ENCODE measurements at regions not wholly inside any gene's neighbourhood (a gene's known extent, or its start where the extent isn't known, plus 50 kb on each side); places are given as distances from the start of the nearest gene placed in this dataset.
"Not testable (repeated sequence)": the region's sequence is repeated elsewhere in the genome, so short reads cannot be mapped to it uniquely, and the experiment has no call there.

- no peak for DNase-seq
Measured at GRCh38 chr12:94856324-94856723, 147.2 kb downstream of the NDUFA12 start.

GRCh38 chr12:94855853-94856252 lies 147.6 kb downstream of the NDUFA12 start:
- no peak for DNase-seq

GRCh38 chr12:94851396-94852028 lies 152.0 kb downstream of the NDUFA12 start:
- DNase-seq, result no peak

GRCh38 chr12:94849411-94849976 lies 154.0 kb downstream of the NDUFA12 start:
- no peak for DNase-seq

GRCh38 chr12:94848966-94849365 lies 154.5 kb downstream of the NDUFA12 start:
- DNase-seq, result no peak

DNA sequence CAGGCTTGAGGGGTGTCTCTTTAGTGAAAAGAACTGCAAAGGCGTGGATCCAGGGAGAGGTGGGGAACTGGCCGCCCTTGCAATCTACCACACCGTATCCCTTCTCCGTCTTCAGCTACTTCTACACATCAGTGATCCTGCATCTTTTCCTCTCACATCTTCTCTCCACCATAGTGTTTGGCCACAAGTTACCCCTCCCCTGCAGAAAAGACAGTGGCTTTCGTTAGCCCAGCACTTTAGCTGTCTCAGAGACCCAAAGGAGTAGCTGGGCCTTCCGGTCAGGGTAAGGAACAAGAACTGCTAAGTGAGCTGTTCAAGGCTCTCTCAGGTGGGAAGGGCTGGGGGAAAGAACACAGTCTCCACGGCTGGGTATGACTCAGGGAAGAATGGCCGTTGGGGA lies 158.4 kb downstream of the NDUFA12 start:
- DNase-seq, result no peak

DNA sequence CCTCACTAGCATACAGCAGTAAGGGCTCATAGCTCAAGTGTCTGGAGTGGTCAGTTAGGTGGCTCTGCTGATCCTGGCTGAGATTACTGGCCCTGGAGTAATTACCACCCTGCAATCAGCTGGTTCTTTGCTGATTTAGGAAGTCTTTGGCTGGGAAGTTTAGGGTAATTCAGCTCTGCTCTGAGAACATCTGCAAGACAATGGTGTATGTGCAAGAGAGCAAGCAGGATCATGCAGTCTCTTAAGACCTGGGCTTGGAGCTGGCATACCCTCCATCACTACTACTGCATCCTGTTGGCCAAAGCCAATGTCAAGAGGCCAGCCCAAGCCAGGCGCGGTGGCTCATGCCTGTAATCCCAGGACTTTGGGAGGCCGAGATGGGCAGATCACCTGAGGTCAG lies 159.0 kb downstream of the NDUFA12 start:
- DNase-seq, result no peak

DNA sequence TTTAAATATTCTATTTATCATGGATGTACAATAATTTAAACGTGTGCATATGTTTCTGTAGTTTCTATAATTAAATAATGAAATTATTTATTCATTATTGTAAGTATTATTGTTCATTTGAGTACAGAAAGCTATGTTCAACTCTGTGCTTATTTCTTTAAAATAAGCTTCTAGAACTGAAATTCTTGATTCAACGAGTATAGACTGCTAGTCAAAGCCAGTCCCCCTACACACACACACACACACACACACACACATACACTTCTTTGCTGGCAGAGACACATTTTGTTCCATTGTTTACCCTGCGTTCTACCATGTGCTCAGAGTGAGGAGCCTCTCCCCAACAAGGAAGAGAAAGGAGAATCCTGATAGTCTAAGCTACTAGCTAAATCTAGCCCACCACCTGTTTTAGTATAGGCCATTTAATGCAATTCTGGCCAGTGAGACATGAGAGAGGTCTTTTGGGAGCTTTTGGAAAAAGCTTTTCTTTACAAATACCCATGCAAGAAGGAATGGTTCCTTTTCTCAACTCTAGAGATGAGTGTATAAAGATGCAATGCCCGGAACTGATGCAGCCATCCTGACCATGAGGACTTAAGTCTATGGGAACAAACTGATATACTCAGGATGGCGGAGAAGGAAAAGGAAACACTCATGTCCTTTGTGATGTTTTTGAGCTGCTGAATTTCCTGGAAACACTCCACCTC lies 161.4 kb downstream of the NDUFA12 start:
- DNase-seq, result no peak

DNA sequence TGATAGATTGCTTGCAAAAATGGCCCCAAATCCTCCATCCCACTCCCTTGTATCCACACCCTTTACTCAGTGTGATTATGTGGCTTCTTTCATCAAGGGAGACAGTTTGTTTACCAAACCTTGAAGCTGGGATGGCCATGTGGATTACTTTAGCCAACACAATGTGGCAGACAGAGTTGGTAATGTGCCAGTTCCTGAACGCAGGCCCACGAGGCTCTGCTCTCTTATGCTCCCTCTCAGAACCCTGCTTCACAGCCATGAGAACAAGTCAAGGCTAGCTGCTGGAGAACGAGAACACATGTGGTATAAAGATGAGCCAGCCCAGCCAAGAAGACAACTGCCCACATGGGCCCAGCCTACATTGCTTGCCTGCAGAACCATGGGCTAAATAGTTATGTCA lies 162.3 kb downstream of the NDUFA12 start:
- DNase-seq, result no peak

DNA sequence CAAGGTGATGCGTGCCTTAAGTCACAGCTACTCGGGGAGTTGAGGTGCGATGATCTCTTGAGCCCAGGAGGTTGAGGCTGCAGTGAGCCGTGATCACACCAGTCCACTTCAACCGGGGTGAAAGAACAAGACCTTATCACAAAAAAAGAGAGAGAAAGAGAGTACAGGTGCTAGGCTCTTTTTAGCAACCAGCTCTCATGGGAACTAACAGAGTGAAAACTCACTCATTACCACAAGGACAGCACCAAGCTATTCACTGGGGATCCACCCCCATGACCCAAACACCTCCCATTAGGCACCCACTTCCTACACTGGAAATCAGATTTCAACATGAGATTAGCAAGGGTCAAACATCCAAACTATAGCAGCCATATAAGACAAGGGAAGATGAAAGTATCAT lies 164.2 kb downstream of the NDUFA12 start:
- no peak for DNase-seq

DNA sequence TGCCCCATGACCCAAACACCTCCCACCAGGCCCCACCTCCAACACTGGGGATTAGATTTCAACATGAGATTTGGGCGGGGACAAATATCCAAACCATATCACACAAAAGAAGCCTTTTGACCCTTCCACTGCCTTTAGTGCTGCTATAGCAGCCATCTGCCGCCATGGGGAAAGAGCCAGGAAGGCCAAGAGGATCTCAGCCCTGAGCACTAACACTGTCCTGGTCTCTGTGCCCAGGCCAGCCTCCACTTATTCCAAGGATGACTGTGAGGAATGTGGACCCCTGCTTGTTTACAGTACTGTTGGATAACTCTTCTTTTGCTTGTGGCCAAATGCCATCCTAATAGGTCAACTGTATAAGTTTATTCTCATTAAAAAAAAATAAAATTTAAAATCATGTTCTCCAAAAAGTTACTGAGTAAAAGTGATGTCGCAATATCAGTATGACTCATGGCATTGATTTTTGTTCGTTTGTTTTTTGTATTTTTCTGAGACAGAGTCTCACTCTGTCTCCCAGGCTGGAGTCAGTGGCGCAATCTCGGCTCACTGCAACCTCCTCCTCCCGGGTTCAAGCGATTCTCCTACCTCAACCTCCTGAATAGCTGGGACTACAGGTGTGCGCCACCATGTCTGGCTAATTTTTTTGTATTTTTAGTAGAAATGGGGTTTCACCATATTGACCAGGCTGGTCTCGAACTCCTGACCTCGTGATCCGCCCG lies 166.4 kb downstream of the NDUFA12 start:
- DNase-seq, result not testable (repeated sequence)

GRCh38 chr12:94834036-94834625 lies 169.4 kb downstream of the NDUFA12 start:
- DNase-seq, result no peak

DNA sequence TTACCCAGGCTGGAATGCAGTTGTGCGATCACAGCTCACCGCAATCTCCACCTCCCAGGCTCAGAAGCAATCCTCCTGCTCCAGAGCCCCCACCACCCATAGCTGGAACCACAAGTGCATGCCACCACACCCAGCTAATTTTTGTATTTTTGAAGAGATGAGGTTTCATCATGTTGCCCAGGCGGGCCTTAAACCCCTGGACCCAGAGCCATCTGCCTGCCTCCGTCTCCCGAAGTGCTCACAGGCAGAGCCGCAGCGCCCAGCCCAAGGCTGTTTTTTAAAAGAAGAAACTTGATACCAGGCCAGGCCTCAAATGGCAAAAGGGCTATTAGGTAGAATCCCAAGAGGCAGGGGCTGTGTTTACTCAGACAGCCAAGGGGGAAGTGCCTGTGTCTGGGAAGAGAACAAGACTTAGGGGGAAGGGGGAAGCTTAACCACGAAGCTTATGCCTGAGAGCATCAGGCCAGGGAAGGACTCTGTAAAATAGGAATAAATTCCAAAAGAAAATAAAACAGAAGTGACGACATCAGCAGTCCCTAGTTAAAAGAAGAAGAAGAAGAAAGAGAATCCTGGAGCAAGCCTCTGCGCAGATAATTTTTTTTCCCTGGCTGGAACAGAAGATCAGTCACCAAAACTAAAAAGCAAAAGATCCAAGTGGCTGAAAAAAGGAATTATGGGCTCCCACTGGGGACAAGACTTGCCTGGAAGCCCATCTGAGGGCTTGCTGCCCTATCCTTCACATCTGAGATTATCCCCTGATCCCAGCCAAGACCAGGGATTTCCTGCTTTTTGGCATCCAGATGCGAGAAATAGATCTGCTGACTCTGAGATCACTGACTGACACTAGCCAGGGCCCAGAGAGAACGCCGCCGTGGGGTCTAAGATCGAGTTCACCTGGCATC lies 170.5 kb downstream of the NDUFA12 start:
- peak; percentile 71 for DNase-seq

DNA sequence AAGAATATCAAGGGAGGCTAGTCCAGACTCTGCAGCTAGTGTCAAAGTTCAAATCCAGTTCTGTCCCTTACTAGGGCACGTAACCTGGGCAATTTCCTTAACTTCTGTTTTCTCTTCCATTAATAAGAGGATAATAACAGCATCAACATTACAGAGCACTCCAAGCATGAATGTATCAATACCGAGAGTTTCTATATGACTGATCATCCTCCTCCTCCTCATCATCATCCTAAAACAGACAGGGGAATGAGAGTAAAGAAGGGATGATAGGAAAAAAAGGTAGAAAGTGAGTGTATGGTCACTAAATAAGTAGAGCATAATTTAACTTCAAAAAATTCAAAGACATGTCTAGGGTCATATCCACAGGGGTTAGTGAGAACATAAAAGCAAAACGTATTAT lies 171.4 kb downstream of the NDUFA12 start:
- no peak for DNase-seq

GRCh38 chr12:94831081-94831751 lies 172.3 kb downstream of the NDUFA12 start:
- DNase-seq, result no peak

- no peak for DNase-seq
Measured at GRCh38 chr12:94829552-94829951, 173.9 kb downstream of the NDUFA12 start.

GRCh38 chr12:94819011-94819410 lies 168.7 kb upstream of the TMCC3 start:
- DNase-seq, result no peak

DNA sequence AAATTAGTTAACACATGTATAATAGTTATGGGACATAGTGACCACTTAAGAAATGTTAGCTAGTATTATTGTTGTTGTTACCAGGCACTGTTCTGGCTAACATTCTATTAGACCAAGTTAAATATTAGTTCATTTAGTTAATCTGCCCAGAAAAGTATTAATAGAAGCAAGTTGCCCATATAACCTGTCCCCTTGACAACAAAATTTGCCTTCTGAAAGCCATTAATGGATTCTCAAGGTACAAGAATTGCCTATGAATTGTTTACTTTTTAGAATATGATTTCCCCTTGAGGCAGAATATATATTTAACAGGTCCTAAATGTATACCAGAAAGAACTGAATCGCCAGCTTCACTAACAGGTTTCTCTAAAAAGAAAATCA lies 167.3 kb upstream of the TMCC3 start:
- DNase-seq, result no peak

DNA sequence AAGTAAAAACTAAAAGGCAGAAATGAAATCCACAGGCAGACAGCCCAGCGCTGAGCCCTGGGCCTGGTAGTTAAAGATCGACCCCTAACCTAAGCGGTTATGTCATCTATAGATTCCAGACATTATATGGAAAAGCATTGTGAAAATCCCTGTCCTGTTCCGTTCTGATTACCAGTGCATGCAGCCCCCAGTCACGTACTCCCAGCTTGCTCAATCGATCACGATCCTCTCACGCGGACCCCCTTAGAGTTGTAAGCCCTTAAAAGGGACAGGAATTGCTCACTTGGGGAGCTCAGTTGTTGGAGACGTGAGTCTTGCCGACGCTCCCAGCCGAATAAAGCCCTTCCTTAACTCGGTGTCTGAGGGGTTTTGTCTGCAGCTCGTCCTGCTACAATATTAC lies 166.8 kb upstream of the TMCC3 start:
- DNase-seq, result not testable (repeated sequence)

- DNase-seq, result not testable (repeated sequence)
Measured at GRCh38 chr12:94816746-94817145, 166.4 kb upstream of the TMCC3 start.

DNA sequence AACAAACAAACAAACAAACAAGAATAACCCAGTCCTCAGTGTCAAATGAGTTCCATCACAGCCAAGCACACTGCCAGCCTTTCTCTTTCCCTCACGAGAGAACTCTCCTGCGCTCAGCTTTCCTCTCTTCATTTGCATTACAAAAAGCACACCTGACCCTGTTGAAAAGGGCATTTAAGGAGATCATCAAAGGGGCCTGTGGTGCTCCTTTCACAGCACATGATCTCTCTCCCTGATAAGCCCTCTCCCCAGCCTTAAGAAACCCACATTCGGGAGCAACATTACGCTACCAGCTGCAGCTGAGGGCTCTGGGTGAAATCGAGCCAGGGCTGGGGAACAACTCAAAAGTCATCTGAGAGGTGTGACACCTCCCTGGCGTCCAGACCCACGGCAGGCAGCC lies 165.6 kb upstream of the TMCC3 start:
- DNase-seq, result no peak

- no peak for DNase-seq
Measured at GRCh38 chr12:94815450-94815849, 165.1 kb upstream of the TMCC3 start.
